Fibroblast of lung (primary cell): ENCODE measurements at regions not wholly inside any gene's neighbourhood (a gene's known extent, or its start where the extent isn't known, plus 50 kb on each side); places are given as distances from the start of the nearest gene placed in this dataset.

ENCODE experiments used
- DNase-seq, 2 donors: peaks; one replicate each; pipeline versions ENCODE4 v3.0.0 to v3.0.0-alpha.2; 2010; ENCODE audit warnings: low read depth in 2 of 2
- H2AFZ ChIP-seq: 2 replicates; pipeline ENCODE4 v1.5.1; 2012; ENCODE audit warnings: low read length, control low read depth, inconsistent platforms
- H3K27ac ChIP-seq: 2 replicates; pipeline ENCODE4 v1.5.1; 2011; ENCODE audit warnings: low read length, control low read depth; ENCODE audit not compliant: insufficient read depth
- H3K27me3 ChIP-seq: 2 replicates; pipeline ENCODE4 v1.5.1; 2011; ENCODE audit warnings: mild to moderate bottlenecking, low read length; ENCODE audit not compliant: control insufficient read depth, insufficient read depth
- H3K36me3 ChIP-seq: 2 replicates; pipeline ENCODE4 v1.5.1; 2011; ENCODE audit warnings: low read length; ENCODE audit not compliant: control insufficient read depth, insufficient read depth
- H3K4me1 ChIP-seq: 2 replicates; pipeline ENCODE4 v1.5.1; 2011; ENCODE audit warnings: low read length; ENCODE audit not compliant: control insufficient read depth, insufficient read depth; ENCODE audit errors: extremely low read depth
- H3K4me2 ChIP-seq: 2 replicates; pipeline ENCODE4 v1.5.1; 2011; ENCODE audit warnings: low read length, control low read depth; ENCODE audit not compliant: insufficient read depth; ENCODE audit errors: extremely low read depth
- H3K4me3 ChIP-seq, 4 experiments: fragments of 200-600 bp in 1 of 4; sonication (generic) in 1 of 4; replicated peaks in 1 of 4; 2 replicates each; pipeline ENCODE4 v1.5.1; 2011 to 2016; ENCODE audit warnings: low read length in 4 of 4, low read depth in 3 of 4, mild to moderate bottlenecking in 3 of 4, control low read depth in 2 of 4, inconsistent platforms in 1 of 4, mixed read lengths in 1 of 4; ENCODE audit not compliant: insufficient read depth in 1 of 4; ENCODE audit errors: control extremely low read depth in 1 of 4
- H3K79me2 ChIP-seq: 2 replicates; pipeline ENCODE4 v1.5.1; 2012; ENCODE audit warnings: mild to moderate bottlenecking, low read length, inconsistent platforms; ENCODE audit not compliant: control insufficient read depth, insufficient read depth
- H3K9ac ChIP-seq: 2 replicates; pipeline ENCODE4 v1.5.1; 2011; ENCODE audit warnings: mild to moderate bottlenecking, low read length, control low read depth; ENCODE audit not compliant: insufficient read depth
- H3K9me3 ChIP-seq: 2 replicates; pipeline ENCODE4 v1.5.1; 2012; ENCODE audit warnings: low read depth, low read length; ENCODE audit not compliant: control insufficient read depth, insufficient read depth
- H4K20me1 ChIP-seq: 2 replicates; pipeline ENCODE4 v1.5.1; 2011; ENCODE audit warnings: low read length; ENCODE audit not compliant: control insufficient read depth, insufficient read depth; ENCODE audit errors: extremely low read depth
- CTCF ChIP-seq, 2 donors: IDR thresholded peaks in 1 of 2; conservative IDR thresholded peaks in 1 of 2; 1 replicate in 1 of 2; 2 replicates in 1 of 2; pipeline ENCODE4 v1.5.1; 2011 to 2012; ENCODE audit warnings: low read length in 2 of 2, control low read depth in 1 of 2, inconsistent platforms in 1 of 2, low read depth in 1 of 2, mild to moderate bottlenecking in 1 of 2
- EZH2 ChIP-seq: IDR thresholded peaks from 2 replicates; pipeline ENCODE4 v1.5.1; 2012; ENCODE audit warnings: low read length, control low read depth, mild to moderate bottlenecking; ENCODE audit errors: missing control alignments

GRCh38 chr7:79897166-79897565, 237.5 kb upstream of the GNAI1 start:
- TF ChIP-seq CTCF (conservative IDR thresholded peaks at IDR 0.05 in 1 of 2, IDR thresholded peaks at IDR 0.05 in 1 of 2; ENCODE audit: low read depth in 1 of 2, low read length in 2 of 2): no peak
- no peak for TF ChIP-seq EZH2
- no peak overlapping the region for H3K4me3 ChIP-seq
- no peaks in the 10 kb centered on the region for H3K79me2 ChIP-seq
- H3K9me3 ChIP-seq: no peaks in the 10 kb centered on the region
- H3K4me2 ChIP-seq: no peak overlapping the region
- H3K36me3 ChIP-seq: no peaks in the 10 kb centered on the region
- H3K27ac ChIP-seq: no peak overlapping the region
- H3K27me3 ChIP-seq: no peaks in the 10 kb centered on the region
- H2AFZ ChIP-seq: no peak overlapping the region
- peaks cover 3% of the 10 kb centered on the region for H3K4me1 ChIP-seq
- no peak overlapping the region for H3K9ac ChIP-seq
- no peaks in the 10 kb centered on the region for H4K20me1 ChIP-seq
- DNase-seq: no peak

GRCh38 chr7:79893991-79894390, 240.6 kb upstream of the GNAI1 start:
- H2AFZ ChIP-seq: no peak overlapping the region
- H3K4me3 ChIP-seq: no peak overlapping the region
- H3K9ac ChIP-seq: no peak overlapping the region

GRCh38 chr7:79882922-79883321, 251.7 kb upstream of the GNAI1 start:
- Histone ChIP-seq H3K36me3 (no peaks in the 10 kb centered on the region), H3K4me3 (no peak overlapping the region), H4K20me1 (no peaks in the 10 kb centered on the region), H3K79me2 (no peaks in the 10 kb centered on the region), H3K4me1 (peaks cover under 1% of the 10 kb centered on the region), H3K27ac (no peak overlapping the region), H3K4me2 (no peak overlapping the region), H3K27me3 (no peaks in the 10 kb centered on the region), H3K9me3 (no peaks in the 10 kb centered on the region), H2AFZ (no peak overlapping the region), H3K9ac (no peak overlapping the region)
- peak in 1 of 2 donors; percentile 17 for DNase-seq
- TF ChIP-seq CTCF (conservative IDR thresholded peaks at IDR 0.05 in 1 of 2, IDR thresholded peaks at IDR 0.05 in 1 of 2; ENCODE audit: low read depth in 1 of 2, low read length in 2 of 2) (no peak), EZH2 (no peak)

More at GRCh38 chr7:79893991-79894390, 240.6 kb upstream of the GNAI1 start:
- Histone ChIP-seq H3K36me3 (no peaks in the 10 kb centered on the region), H3K27me3 (no peaks in the 10 kb centered on the region), H4K20me1 (no peaks in the 10 kb centered on the region), H3K27ac (no peak overlapping the region), H3K9me3 (no peaks in the 10 kb centered on the region), H3K4me1 (peaks cover 3% of the 10 kb centered on the region), H3K79me2 (no peaks in the 10 kb centered on the region), H3K4me2 (no peak overlapping the region)
- peak; percentile 1 to 44 for DNase-seq
- no peak for TF ChIP-seq EZH2
- TF ChIP-seq CTCF (conservative IDR thresholded peaks at IDR 0.05 in 1 of 2, IDR thresholded peaks at IDR 0.05 in 1 of 2; ENCODE audit: low read depth in 1 of 2, low read length in 2 of 2): no peak
